B cell (primary cell): ENCODE measurements at regions not wholly inside any gene's neighbourhood (a gene's known extent, or its start where the extent isn't known, plus 50 kb on each side); places are given as distances from the start of the nearest gene placed in this dataset.

ENCODE experiments used
- EZH2 ChIP-seq: IDR thresholded peaks from 2 replicates; pipeline ENCODE4 v1.6.1; 2012; ENCODE audit warnings: borderline replicate concordance, low read depth, mild to moderate bottlenecking, moderate library complexity, low read length; ENCODE audit not compliant: insufficient read depth, poor library complexity, severe bottlenecking
- TF ChIP-seq, protein P1 (sequence below): fragments of 200-600 bp; IDR thresholded peaks from one replicate; pipeline ENCODE4 v1.8.0; 2022; ENCODE audit warnings: antibody characterized with exemption, mild to moderate bottlenecking

DNA sequence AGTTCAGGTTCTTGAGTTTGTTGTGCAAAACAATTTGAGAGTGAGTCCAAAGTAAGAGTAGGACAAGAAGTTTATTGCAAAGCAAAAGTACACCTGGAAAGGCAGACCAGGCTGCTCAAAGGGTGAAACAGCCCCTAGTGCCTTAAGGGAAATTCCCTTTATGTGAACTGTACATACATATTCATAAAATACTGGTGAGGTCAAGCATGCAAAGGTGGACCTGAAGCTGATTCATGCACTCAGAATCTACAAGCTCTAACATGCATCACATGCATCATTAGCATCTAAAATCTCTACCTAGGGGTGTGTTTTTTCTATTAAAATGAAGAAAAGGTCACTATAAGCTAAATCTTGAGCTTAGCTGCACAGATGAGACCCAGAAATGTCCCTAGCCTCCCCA is 266.9 kb downstream of the SPATA18 start:
- TF ChIP-seq, protein P1, sequence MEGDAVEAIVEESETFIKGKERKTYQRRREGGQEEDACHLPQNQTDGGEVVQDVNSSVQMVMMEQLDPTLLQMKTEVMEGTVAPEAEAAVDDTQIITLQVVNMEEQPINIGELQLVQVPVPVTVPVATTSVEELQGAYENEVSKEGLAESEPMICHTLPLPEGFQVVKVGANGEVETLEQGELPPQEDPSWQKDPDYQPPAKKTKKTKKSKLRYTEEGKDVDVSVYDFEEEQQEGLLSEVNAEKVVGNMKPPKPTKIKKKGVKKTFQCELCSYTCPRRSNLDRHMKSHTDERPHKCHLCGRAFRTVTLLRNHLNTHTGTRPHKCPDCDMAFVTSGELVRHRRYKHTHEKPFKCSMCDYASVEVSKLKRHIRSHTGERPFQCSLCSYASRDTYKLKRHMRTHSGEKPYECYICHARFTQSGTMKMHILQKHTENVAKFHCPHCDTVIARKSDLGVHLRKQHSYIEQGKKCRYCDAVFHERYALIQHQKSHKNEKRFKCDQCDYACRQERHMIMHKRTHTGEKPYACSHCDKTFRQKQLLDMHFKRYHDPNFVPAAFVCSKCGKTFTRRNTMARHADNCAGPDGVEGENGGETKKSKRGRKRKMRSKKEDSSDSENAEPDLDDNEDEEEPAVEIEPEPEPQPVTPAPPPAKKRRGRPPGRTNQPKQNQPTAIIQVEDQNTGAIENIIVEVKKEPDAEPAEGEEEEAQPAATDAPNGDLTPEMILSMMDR = no peak
- no peak for TF ChIP-seq EZH2
